SK-N-MC (cell line): ENCODE measurements at regions not wholly inside any gene's neighbourhood (a gene's known extent, or its start where the extent isn't known, plus 50 kb on each side); places are given as distances from the start of the nearest gene placed in this dataset.

Source experiments
- EZH2 ChIP-seq: fragments of 200-600 bp; sonication (generic); IDR thresholded peaks from one replicate; pipeline ENCODE4 v1.6.1; 2017; ENCODE audit warnings: antibody characterized with exemption
- POLR2AphosphoS5 ChIP-seq: IDR thresholded peaks from 2 replicates; pipeline ENCODE4 v1.6.1; 2012; ENCODE audit warnings: mild to moderate bottlenecking, low read depth, low read length, borderline replicate concordance

GRCh38 chr5:4222147-4222546, 626.5 kb downstream of the IRX1 start:
- no peak for TF ChIP-seq POLR2AphosphoS5
- no peak for TF ChIP-seq EZH2
